ENCODE measurements at regions not wholly inside any gene's neighbourhood (a gene's known extent, or its start where the extent isn't known, plus 50 kb on each side); places are given as distances from the start of the nearest gene placed in this dataset.

DNA sequence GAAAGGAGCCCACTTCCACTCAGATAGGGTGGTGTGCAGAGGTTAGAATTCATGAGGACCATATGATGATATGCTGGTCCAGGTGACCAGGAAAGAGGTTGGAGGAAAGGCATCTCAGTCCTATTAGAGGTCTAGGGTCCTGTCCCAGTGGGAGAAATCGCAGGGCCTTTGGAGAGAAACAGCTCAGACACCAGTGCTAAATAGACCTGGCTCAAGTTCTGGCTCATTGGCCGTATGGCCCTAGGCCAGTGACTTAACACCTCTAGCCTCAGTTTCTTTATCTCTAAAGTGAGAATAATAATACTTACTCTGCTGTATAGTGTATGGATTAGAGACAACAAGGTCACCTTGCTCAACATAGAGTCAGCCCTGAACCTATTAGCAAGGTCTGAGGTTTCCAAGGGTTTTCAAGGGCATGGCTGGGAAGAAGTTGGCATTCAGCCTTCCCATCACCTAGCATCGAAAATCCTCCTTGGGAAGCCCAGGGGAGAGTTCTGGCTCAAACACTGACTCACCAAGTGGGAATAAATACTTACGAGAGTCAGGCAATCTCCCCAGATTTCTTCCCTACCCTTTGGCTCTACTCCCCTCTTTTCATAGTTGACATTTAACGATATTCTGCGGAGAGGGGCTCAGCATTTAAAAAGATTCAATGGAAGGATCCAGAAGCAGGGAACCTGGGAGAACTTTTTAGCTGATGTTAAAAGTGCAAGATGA, 473.1 kb upstream of the PODXL start:
- no peak overlapping the region for H3K4me3 ChIP-seq (ENCODE audit: low read depth, low read length)
- TF ChIP-seq, protein P1, sequence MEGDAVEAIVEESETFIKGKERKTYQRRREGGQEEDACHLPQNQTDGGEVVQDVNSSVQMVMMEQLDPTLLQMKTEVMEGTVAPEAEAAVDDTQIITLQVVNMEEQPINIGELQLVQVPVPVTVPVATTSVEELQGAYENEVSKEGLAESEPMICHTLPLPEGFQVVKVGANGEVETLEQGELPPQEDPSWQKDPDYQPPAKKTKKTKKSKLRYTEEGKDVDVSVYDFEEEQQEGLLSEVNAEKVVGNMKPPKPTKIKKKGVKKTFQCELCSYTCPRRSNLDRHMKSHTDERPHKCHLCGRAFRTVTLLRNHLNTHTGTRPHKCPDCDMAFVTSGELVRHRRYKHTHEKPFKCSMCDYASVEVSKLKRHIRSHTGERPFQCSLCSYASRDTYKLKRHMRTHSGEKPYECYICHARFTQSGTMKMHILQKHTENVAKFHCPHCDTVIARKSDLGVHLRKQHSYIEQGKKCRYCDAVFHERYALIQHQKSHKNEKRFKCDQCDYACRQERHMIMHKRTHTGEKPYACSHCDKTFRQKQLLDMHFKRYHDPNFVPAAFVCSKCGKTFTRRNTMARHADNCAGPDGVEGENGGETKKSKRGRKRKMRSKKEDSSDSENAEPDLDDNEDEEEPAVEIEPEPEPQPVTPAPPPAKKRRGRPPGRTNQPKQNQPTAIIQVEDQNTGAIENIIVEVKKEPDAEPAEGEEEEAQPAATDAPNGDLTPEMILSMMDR (IDR thresholded peaks at IDR 0.05; ENCODE audit: low read depth, low read length), result no peak

DNA sequence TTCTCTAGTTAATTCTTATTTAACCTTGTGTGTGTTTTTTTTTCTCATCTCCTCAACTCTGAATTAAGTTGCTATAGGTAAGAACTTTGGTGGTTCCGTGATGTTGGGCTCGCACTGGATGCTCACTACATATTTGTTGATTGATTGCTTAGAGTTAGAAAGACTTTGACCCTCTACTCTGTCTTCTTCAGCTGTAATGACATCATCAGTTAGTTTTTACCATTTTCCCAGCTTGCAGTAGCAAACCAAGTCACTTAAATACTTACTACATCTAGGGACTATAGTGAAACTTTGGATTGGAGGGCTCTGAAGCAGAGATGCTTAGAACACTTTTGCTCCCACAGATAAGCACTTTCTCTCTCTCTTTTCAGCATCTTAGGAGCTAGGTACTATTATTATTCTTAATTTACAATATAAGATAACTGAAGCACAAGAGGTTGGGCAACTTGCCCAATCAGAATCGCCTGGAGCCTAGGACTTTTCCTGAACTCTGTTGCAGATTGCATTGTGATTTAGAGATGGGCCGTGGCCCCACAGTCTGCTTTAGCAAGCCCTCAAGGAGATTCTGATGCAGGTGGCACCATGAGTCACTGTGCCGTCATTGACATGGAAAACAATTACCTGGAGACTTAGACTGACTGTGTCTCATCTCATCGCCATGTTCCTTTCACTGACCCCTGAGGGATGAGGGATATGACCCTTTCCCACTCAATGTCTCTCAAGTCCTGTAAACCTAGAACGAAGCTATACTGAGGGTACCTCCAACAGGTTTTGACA, 471.9 kb upstream of the PODXL start:
- H3K4me3 ChIP-seq (ENCODE audit: low read depth, low read length), result no peak overlapping the region
- TF ChIP-seq, protein P1 (IDR thresholded peaks at IDR 0.05; ENCODE audit: low read depth, low read length), result no peak

DNA sequence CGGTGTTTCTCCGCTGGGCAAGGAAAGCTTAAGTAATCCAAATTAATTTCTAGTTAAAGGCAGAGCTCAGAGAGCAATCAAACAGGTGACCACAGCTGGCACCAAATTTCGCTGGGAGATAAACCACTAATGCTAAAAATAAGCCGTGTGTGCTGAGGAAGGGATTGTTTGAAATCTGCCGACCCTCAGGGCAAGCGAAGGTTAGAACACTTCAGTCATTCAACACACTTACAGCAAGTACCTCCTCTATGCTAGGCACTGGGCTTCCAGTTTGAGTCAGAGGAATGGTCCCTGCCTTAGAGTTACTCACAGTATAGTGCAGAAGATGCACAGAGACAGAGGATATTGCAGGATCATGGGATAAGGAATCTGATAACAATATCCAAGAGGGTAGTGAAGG, 467.9 kb upstream of the PODXL start:
- no peak overlapping the region for H3K4me3 ChIP-seq (ENCODE audit: low read depth, low read length)
- TF ChIP-seq, protein P1 (IDR thresholded peaks at IDR 0.05; ENCODE audit: low read depth, low read length), result no peak

DNA sequence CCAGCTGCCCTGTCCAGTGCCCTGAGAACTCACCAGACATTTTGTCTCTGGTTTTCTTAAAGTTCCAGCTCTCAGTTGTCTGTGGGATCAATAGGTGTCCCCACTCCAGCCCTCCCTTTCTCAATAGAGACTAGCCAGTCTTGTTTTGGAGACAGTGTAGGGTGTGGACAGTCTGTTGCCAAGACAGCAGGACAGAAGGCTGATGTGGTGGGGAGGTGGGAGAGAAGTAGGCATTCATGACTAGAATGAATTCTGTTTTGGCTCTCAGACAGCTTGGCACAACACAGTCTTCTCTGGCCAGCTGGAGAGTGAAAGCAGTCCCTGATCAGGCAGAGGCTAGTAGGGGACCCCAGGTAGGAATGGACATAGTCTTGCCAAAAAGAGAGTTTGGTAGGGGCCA, 467.0 kb upstream of the PODXL start:
- TF ChIP-seq, protein P1 (IDR thresholded peaks at IDR 0.05; ENCODE audit: low read depth, low read length), result no peak
- H3K4me3 ChIP-seq (ENCODE audit: low read depth, low read length), result no peak overlapping the region

DNA sequence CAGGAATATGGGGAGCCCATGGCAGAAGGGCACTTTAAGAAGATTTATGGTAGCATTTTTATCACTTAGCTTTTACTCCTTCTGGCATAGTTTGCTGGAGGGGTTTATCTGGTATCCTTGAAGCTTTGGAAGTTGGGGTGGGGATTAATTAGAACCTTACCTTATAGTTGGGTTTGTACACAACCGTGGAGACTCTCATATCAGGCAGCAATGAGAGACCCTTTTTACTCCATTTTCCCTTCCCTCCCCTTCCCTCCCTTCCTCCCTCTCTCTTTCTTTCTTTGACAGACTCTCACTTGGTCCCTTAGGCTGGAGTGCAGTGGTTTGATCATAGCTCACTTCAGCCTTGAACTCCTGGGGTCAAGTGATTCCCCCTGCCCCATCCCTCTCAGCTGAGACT, 465.8 kb upstream of the PODXL start:
- no peak overlapping the region for H3K4me3 ChIP-seq (ENCODE audit: low read depth, low read length)
- TF ChIP-seq, protein P1 (IDR thresholded peaks at IDR 0.05; ENCODE audit: low read depth, low read length), result no peak

DNA sequence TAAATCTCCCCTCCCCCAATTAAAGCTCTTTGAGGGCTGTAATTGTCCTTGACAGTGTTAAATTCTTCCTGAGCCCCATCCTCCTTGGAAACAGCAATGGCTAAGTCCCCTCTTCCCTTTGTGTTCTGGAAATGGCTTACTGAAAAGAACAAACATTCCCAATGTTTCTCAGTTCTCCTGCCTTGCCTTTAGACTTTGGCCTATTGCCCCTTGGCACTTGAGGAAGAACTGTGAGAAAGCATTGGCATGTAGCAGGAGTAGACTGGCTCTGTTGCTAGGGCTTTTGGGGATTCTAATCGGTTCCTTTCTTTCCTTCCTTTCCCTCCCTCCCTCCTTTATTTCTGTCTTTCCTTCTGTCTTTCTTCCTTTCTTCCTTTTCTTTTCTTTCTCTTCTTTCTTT, 463.3 kb upstream of the PODXL start:
- TF ChIP-seq, protein P1 (IDR thresholded peaks at IDR 0.05; ENCODE audit: low read depth, low read length), result no peak
- H3K4me3 ChIP-seq (ENCODE audit: low read depth, low read length), result no peak overlapping the region

DNA sequence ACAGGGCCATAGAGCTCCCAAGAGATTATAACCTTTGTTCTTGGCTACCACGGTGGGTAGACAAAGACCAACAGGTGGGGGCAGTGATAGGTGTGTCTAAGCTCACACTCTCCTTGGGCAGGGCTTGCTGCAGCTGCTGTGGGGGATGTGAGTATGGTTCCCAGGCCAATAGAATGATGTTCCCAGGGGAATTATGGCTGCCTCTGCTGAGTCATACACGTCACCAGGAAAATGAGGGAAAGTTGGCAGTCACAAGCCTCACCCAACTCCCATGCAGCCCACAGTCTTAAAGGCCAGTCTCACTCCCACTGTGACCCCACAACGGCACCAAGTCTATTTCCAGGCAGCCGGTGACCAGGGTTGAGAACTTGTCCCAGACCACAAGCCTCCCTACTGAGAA, 453.4 kb upstream of the PODXL start:
- TF ChIP-seq, protein P1 (IDR thresholded peaks at IDR 0.05; ENCODE audit: low read depth, low read length), result no peak
- H3K4me3 ChIP-seq (ENCODE audit: low read depth, low read length), result no peak overlapping the region
